ENCODE measurements at regions not wholly inside any gene's neighbourhood (a gene's known extent, or its start where the extent isn't known, plus 50 kb on each side); places are given as distances from the start of the nearest gene placed in this dataset.

DNA sequence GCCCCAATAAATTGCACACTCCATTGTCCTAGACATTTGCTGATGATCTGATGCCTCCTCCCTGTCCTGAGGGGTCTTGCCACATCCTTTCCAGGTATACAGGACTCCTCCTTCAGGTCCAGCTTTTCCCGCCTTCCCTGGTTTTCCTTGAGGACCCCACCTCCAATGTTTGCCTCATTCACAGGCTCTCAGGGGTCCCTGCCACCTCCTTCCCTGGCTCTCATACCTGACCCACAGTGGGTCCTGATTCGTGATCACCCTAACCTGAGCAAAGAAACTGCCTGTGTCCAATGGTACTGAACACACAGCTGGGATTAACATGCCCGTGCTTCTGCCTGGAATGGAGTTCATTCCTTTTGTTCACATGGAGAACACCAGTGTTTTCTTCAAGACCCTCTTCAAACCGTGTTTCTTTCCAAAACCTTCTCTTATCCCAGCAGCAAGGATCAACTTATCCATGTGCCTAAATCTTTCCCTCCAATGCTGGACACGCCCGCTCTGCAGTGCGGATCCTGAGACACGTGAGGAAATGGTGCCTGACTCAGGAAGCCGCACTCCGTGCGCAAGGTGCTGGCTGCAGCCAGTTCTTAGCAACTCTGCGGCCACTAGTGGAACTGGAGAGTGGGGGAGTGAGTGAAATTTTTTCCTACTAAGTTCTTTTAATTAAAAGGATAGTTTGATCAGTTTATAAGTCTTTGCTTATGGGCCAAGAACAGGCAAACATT, 354.6 kb upstream of the SHH start:
- Histone ChIP-seq H3K27me3 (ENCODE audit: insufficient read depth, poor library complexity, severe bottlenecking) (no peaks in the 10 kb centered on the region), H3K27ac (replicated peaks) (no peak overlapping the region), H3K4me3 (replicated peaks; ENCODE audit: insufficient read depth, low read length) (no peak overlapping the region)
- DNase-seq (ENCODE audit: low read depth in 1 of 2, low spot score in 1 of 2), result no peak
- TF ChIP-seq, protein P1, sequence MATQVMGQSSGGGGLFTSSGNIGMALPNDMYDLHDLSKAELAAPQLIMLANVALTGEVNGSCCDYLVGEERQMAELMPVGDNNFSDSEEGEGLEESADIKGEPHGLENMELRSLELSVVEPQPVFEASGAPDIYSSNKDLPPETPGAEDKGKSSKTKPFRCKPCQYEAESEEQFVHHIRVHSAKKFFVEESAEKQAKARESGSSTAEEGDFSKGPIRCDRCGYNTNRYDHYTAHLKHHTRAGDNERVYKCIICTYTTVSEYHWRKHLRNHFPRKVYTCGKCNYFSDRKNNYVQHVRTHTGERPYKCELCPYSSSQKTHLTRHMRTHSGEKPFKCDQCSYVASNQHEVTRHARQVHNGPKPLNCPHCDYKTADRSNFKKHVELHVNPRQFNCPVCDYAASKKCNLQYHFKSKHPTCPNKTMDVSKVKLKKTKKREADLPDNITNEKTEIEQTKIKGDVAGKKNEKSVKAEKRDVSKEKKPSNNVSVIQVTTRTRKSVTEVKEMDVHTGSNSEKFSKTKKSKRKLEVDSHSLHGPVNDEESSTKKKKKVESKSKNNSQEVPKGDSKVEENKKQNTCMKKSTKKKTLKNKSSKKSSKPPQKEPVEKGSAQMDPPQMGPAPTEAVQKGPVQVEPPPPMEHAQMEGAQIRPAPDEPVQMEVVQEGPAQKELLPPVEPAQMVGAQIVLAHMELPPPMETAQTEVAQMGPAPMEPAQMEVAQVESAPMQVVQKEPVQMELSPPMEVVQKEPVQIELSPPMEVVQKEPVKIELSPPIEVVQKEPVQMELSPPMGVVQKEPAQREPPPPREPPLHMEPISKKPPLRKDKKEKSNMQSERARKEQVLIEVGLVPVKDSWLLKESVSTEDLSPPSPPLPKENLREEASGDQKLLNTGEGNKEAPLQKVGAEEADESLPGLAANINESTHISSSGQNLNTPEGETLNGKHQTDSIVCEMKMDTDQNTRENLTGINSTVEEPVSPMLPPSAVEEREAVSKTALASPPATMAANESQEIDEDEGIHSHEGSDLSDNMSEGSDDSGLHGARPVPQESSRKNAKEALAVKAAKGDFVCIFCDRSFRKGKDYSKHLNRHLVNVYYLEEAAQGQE (IDR thresholded peaks at IDR 0.05; ENCODE audit: insufficient replicate concordance, low read depth), result no peak
- TF ChIP-seq SPI1 (IDR thresholded peaks at IDR 0.05; ENCODE audit: borderline replicate concordance, low read depth) (no peak), POLR2AphosphoS5 (IDR thresholded peaks at IDR 0.05; ENCODE audit: low read depth) (no peak), GABPA (IDR thresholded peaks at IDR 0.05; ENCODE audit: low read depth) (no peak)
- TF ChIP-seq, protein P2, sequence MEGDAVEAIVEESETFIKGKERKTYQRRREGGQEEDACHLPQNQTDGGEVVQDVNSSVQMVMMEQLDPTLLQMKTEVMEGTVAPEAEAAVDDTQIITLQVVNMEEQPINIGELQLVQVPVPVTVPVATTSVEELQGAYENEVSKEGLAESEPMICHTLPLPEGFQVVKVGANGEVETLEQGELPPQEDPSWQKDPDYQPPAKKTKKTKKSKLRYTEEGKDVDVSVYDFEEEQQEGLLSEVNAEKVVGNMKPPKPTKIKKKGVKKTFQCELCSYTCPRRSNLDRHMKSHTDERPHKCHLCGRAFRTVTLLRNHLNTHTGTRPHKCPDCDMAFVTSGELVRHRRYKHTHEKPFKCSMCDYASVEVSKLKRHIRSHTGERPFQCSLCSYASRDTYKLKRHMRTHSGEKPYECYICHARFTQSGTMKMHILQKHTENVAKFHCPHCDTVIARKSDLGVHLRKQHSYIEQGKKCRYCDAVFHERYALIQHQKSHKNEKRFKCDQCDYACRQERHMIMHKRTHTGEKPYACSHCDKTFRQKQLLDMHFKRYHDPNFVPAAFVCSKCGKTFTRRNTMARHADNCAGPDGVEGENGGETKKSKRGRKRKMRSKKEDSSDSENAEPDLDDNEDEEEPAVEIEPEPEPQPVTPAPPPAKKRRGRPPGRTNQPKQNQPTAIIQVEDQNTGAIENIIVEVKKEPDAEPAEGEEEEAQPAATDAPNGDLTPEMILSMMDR (IDR thresholded peaks at IDR 0.05; ENCODE audit: insufficient read depth, low read length), result no peak

DNA sequence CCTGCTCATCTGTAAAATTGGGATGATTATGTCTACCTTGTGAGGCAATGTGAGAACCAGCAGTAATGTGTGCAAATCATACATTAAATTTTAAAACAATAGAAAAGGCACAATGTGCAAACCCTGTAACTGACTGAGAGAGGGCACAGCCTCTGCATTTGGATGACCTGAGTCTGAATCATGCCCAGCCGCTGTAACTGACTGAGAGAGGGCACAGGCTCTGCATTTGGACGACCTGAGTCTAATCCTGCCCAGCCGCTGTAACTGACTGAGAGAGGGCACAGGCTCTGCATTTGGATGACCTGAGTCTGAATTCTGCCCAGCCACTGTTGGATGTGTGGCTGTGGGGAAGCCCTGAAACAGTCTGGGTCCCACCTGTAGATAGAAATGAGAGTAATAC, 351.5 kb upstream of the SHH start:
- TF ChIP-seq SPI1 (IDR thresholded peaks at IDR 0.05; ENCODE audit: borderline replicate concordance, low read depth) (no peak), POLR2AphosphoS5 (IDR thresholded peaks at IDR 0.05; ENCODE audit: low read depth) (no peak)
- TF ChIP-seq, protein P1 (IDR thresholded peaks at IDR 0.05; ENCODE audit: insufficient replicate concordance, low read depth), result no peak
- H3K27me3 ChIP-seq (ENCODE audit: insufficient read depth, poor library complexity, severe bottlenecking), result no peaks in the 10 kb centered on the region

DNA sequence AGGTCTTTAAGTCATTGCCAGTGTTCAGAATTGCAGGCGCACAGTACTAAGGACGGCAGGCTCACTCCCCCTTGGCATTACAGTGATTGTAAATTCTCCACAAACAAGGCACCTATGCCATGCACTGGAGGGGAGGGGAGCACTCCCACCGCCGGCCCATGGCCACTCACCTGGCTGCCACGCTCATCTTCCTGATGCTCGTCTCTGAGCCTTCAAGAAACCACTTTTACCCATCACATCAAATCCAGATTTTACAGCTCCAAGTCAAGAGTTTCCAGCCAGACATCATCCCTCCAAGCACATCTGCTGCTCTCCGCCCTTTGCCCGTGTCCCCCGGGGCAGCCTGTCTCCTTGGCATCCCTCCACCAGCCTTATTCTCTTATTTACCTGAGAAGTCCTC, 350.2 kb upstream of the SHH start:
- TF ChIP-seq, protein P1 (IDR thresholded peaks at IDR 0.05; ENCODE audit: insufficient replicate concordance, low read depth), result no peak
- no peak for TF ChIP-seq POLR2AphosphoS5 (IDR thresholded peaks at IDR 0.05; ENCODE audit: low read depth)
- TF ChIP-seq GABPA (IDR thresholded peaks at IDR 0.05; ENCODE audit: low read depth), result no peak
- TF ChIP-seq, protein P2 (IDR thresholded peaks at IDR 0.05; ENCODE audit: insufficient read depth, low read length), result no peak
- TF ChIP-seq SPI1 (IDR thresholded peaks at IDR 0.05; ENCODE audit: borderline replicate concordance, low read depth), result no peak
- Histone ChIP-seq H3K27me3 (ENCODE audit: insufficient read depth, poor library complexity, severe bottlenecking) (no peaks in the 10 kb centered on the region), H3K27ac (replicated peaks) (no peak overlapping the region), H3K4me3 (replicated peaks; ENCODE audit: insufficient read depth, low read length) (no peak overlapping the region)
- no peak for DNase-seq (ENCODE audit: low read depth in 1 of 2, low spot score in 1 of 2)

More for the DNA sequence above, 351.5 kb upstream of the SHH start:
- no peak for DNase-seq (ENCODE audit: low read depth in 1 of 2, low spot score in 1 of 2)
- Histone ChIP-seq H3K4me3 (replicated peaks; ENCODE audit: insufficient read depth, low read length) (no peak overlapping the region), H3K27ac (replicated peaks) (no peak overlapping the region)
